Skeletal muscle tissue (tissue), 3 donors: ENCODE measurements at regions not wholly inside any gene's neighbourhood (a gene's known extent, or its start where the extent isn't known, plus 50 kb on each side); places are given as distances from the start of the nearest gene placed in this dataset.

Experiments
- H3K27ac ChIP-seq: one replicate; pipeline ENCODE4 v1.7.0; 2013; ENCODE audit warnings: mild to moderate bottlenecking, low read depth, low read length, inconsistent platforms
- H3K27me3 ChIP-seq, 3 donors: one replicate each; pipeline ENCODE4 v1.7.0; 2013; ENCODE audit warnings: low read length in 3 of 3; ENCODE audit not compliant: control insufficient read depth in 3 of 3, insufficient read depth in 3 of 3
- H3K36me3 ChIP-seq, 3 donors: one replicate each; pipeline ENCODE4 v1.7.0; 2013; ENCODE audit warnings: low read length in 3 of 3; ENCODE audit not compliant: control insufficient read depth in 3 of 3, insufficient read depth in 3 of 3
- H3K4me1 ChIP-seq, 3 donors: one replicate each; pipeline ENCODE4 v1.7.0; 2013; ENCODE audit warnings: low read length in 3 of 3, mild to moderate bottlenecking in 3 of 3; ENCODE audit not compliant: control insufficient read depth in 3 of 3, insufficient read depth in 3 of 3
- H3K4me3 ChIP-seq, 3 donors: one replicate each; pipeline ENCODE4 v1.7.0; 2013; ENCODE audit warnings: low read length in 3 of 3
- H3K9ac ChIP-seq, 3 donors: one replicate each; pipeline ENCODE4 v1.7.0; 2013; ENCODE audit warnings: low read length in 3 of 3, mild to moderate bottlenecking in 3 of 3, moderate library complexity in 2 of 3, low read depth in 1 of 3
- H3K9me3 ChIP-seq, 3 donors: one replicate each; pipeline ENCODE4 v1.7.0; 2013; ENCODE audit warnings: low read length in 3 of 3; ENCODE audit not compliant: control insufficient read depth in 3 of 3
- donor health status: Osteomylitis.

GRCh38 chr3:170734735-170735065 lies 135.3 kb downstream of the RPL22L1 start:
- no peak overlapping the region for H3K27ac ChIP-seq
- no peak overlapping the region for H3K4me3 ChIP-seq
- peaks cover 0 to 4% (median 3%) of the 10 kb centered on the region in 3 donors for H3K4me1 ChIP-seq

GRCh38 chr3:170734043-170734734 lies 135.8 kb downstream of the RPL22L1 start:
- no peak overlapping the region for H3K9ac ChIP-seq
- H3K9me3 ChIP-seq, result no peaks in the 10 kb centered on the region

More at GRCh38 chr3:170734735-170735065, 135.3 kb downstream of the RPL22L1 start:
- no peak overlapping the region for H3K9ac ChIP-seq
- no peaks in the 10 kb centered on the region for H3K36me3 ChIP-seq
- no peaks in the 10 kb centered on the region for H3K27me3 ChIP-seq
- H3K9me3 ChIP-seq, result no peaks in the 10 kb centered on the region

GRCh38 chr3:170732660-170733245 lies 137.2 kb downstream of the RPL22L1 start:
- no peak overlapping the region for H3K27ac ChIP-seq

More at GRCh38 chr3:170734043-170734734, 135.8 kb downstream of the RPL22L1 start:
- H3K4me1 ChIP-seq, result peaks cover 0 to 4% (median 3%) of the 10 kb centered on the region in 3 donors
- H3K4me3 ChIP-seq, result no peak overlapping the region
- no peaks in the 10 kb centered on the region for H3K36me3 ChIP-seq
- no peak overlapping the region for H3K27ac ChIP-seq
- no peaks in the 10 kb centered on the region for H3K27me3 ChIP-seq

GRCh38 chr3:170731281-170731680 lies 138.7 kb downstream of the RPL22L1 start:
- no peak overlapping the region for H3K4me3 ChIP-seq
- H3K27me3 ChIP-seq, result no peaks in the 10 kb centered on the region
- H3K9me3 ChIP-seq, result no peaks in the 10 kb centered on the region
- no peak overlapping the region for H3K9ac ChIP-seq
- H3K27ac ChIP-seq, result no peak overlapping the region
- no peaks in the 10 kb centered on the region for H3K4me1 ChIP-seq
- no peaks in the 10 kb centered on the region for H3K36me3 ChIP-seq

More at GRCh38 chr3:170732660-170733245, 137.2 kb downstream of the RPL22L1 start:
- Histone ChIP-seq H3K36me3 (no peaks in the 10 kb centered on the region), H3K9ac (no peak overlapping the region), H3K27me3 (no peaks in the 10 kb centered on the region), H3K4me3 (no peak overlapping the region), H3K9me3 (no peaks in the 10 kb centered on the region), H3K4me1 (no peaks in the 10 kb centered on the region)

- H3K4me1 ChIP-seq, result no peaks in the 10 kb centered on the region
- no peaks in the 10 kb centered on the region for H3K9me3 ChIP-seq
- no peaks in the 10 kb centered on the region for H3K36me3 ChIP-seq
- H3K9ac ChIP-seq, result no peak overlapping the region
- no peak overlapping the region for H3K4me3 ChIP-seq
- H3K27me3 ChIP-seq, result no peaks in the 10 kb centered on the region
- H3K27ac ChIP-seq, result no peak overlapping the region
These were observed 139.8 kb downstream of the RPL22L1 start for GRCh38 chr3:170730071-170730812.

GRCh38 chr3:170728181-170728580 lies 141.8 kb downstream of the RPL22L1 start:
- Histone ChIP-seq H3K9me3 (no peaks in the 10 kb centered on the region), H3K27ac (no peak overlapping the region), H3K4me3 (no peak overlapping the region), H3K9ac (no peak overlapping the region), H3K36me3 (no peaks in the 10 kb centered on the region), H3K4me1 (no peaks in the 10 kb centered on the region), H3K27me3 (no peaks in the 10 kb centered on the region)

- Histone ChIP-seq H3K9ac (no peak overlapping the region), H3K36me3 (no peaks in the 10 kb centered on the region), H3K4me1 (no peaks in the 10 kb centered on the region), H3K27ac (peak overlapping the region; percentile 66), H3K4me3 (no peak overlapping the region), H3K9me3 (no peaks in the 10 kb centered on the region), H3K27me3 (no peaks in the 10 kb centered on the region)
These were observed 141.9 kb upstream of the SLC7A14 start for GRCh38 chr3:170727754-170728153.

- peak overlapping the region; percentile 66 for H3K27ac ChIP-seq
- H3K4me1 ChIP-seq, result no peaks in the 10 kb centered on the region
- no peaks in the 10 kb centered on the region for H3K36me3 ChIP-seq
- no peaks in the 10 kb centered on the region for H3K27me3 ChIP-seq
- H3K9me3 ChIP-seq, result no peaks in the 10 kb centered on the region
- H3K9ac ChIP-seq, result no peak overlapping the region
- H3K4me3 ChIP-seq, result no peak overlapping the region
These were observed 141.2 kb upstream of the SLC7A14 start for GRCh38 chr3:170726976-170727661.

GRCh38 chr3:170725285-170725731 lies 139.4 kb upstream of the SLC7A14 start:
- Histone ChIP-seq H3K9ac (no peak overlapping the region), H3K27me3 (no peaks in the 10 kb centered on the region), H3K4me3 (no peak overlapping the region), H3K27ac (no peak overlapping the region), H3K9me3 (no peaks in the 10 kb centered on the region), H3K36me3 (no peaks in the 10 kb centered on the region), H3K4me1 (no peaks in the 10 kb centered on the region)
